ENCODE measurements at regions not wholly inside any gene's neighbourhood (a gene's known extent, or its start where the extent isn't known, plus 50 kb on each side); places are given as distances from the start of the nearest gene placed in this dataset.

DNA sequence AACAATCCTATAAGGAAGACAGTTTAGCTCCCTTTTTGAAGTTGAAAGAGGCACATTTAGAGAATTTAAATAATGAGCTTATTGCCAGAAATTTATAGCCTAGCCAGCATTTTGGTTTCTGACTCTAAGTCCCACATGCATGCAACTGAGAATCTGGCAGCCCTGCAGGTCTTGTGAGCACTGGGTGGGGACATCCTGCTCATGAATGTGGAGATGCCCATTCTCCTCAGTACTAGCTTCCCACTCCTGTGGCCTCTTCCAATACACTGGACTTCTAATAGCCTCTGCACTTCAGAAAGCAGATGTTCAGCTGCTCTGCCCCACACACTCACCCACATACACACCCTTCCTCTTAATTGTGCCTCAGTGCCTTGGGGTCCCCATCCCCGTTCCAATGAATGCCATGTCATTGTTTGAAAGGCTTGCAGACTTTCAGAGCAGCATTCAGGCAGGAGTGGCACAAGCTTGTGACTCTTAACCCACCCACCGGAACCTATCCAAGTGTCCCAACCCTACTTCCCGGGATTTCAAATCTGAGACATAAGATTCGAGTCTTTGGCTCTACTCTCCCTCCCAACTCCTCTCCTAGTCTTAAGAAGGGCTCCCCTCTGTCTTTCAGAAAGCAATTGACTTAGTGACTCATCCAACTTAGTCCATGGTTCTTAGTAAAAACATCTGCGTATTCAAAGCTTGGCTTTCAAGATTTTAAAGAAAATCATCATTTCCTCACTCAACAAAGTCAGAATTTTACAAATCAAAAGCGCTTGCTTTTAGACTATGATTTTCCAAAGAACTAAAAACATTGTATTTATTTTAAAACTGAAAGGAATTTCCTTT lies 80.0 kb upstream of the FREM2 start:
- no peak for TF ChIP-seq TAF15 (IDR thresholded peaks at IDR 0.05; ENCODE audit: low read depth, low read length)
- no peak for TF ChIP-seq STAT5A (IDR thresholded peaks at IDR 0.05; ENCODE audit: borderline replicate concordance, low read length)
- no peak for TF ChIP-seq ZNF444 (CRISPR knock-in tag; IDR thresholded peaks at IDR 0.05)
- TF ChIP-seq RHOXF2B (CRISPR knock-in tag; conservative IDR thresholded peaks at IDR 0.05), result no peak
- TF ChIP-seq HCFC1 (IDR thresholded peaks at IDR 0.05; ENCODE audit: low read depth, low read length), result no peak
- no peak for TF ChIP-seq RAD51 (IDR thresholded peaks at IDR 0.05; ENCODE audit: borderline replicate concordance, low read depth)
- TF ChIP-seq RFX5 (IDR thresholded peaks at IDR 0.05; ENCODE audit: low read depth, low read length), result no peak
- no peak for TF ChIP-seq ZSCAN29 (IDR thresholded peaks at IDR 0.05)
- no peak for TF ChIP-seq HDAC8 (tag; IDR thresholded peaks at IDR 0.05)
- TF ChIP-seq BMI1 (IDR thresholded peaks at IDR 0.05; ENCODE audit: low read length), result no peak
- Histone ChIP-seq H3K79me2 (ENCODE audit: control insufficient read depth, insufficient read depth, low read length) (no peaks in the 10 kb centered on the region), H3K9ac (ENCODE audit: insufficient read depth in 1 of 2, low read depth in 2 of 2, low read length in 2 of 2) (no peak overlapping the region), H2AFZ (ENCODE audit: low read depth, low read length) (no peak overlapping the region), H3K9me3 (replicated peaks; ENCODE audit: control insufficient read depth, insufficient read depth, low read depth, low read length) (no peaks in the 10 kb centered on the region), H3K27me3 (ENCODE audit: control insufficient read depth in 2 of 2, insufficient read depth in 2 of 2, low read length in 2 of 2) (no peaks in the 10 kb centered on the region), H3K4me3 (no peak overlapping the region), H3K4me2 (ENCODE audit: insufficient read depth, low read length) (no peak overlapping the region), H3K36me3 (ENCODE audit: control insufficient read depth, insufficient read depth, low read length) (no peaks in the 10 kb centered on the region), H3K4me1 (replicated peaks in 1 of 2; ENCODE audit: control insufficient read depth in 2 of 2, insufficient read depth in 2 of 2, low read length in 2 of 2) (no peaks in the 10 kb centered on the region; a peak in 2 of 5 replicates), H3K9me1 (ENCODE audit: control insufficient read depth, insufficient read depth, low read length) (no peaks in the 10 kb centered on the region), H3K27ac (ENCODE audit: extremely low read depth, low read depth, low read length) (no peak overlapping the region), H4K20me1 (replicated peaks; ENCODE audit: control insufficient read depth, insufficient read depth, low read length) (no peaks in the 10 kb centered on the region)
- WGBS (ENCODE audit: insufficient coverage, low coverage, missing lambda C conversion rate), result 5% methylated on average over 5 of the region's 6 CpGs
- intact Hi-C loops (cut with micrococcal nuclease), result no loop called here
- no TSS peak for BruUV-seq (replicated peaks)
- DNase-seq (ENCODE audit: extremely low read depth in 1 of 4, low spot score in 3 of 4) (no peak), ATAC-seq (no peak), FAIRE-seq (no peak)
- ChIA-PET POLR2A (no interaction called here), CTCF (ENCODE audit: low intra/inter-chr PET ratio) (no interaction called here)
- in situ Hi-C loops (cut with MboI), result no loop called here
